ENCODE measurements at regions not wholly inside any gene's neighbourhood (a gene's known extent, or its start where the extent isn't known, plus 50 kb on each side); places are given as distances from the start of the nearest gene placed in this dataset.

DNA sequence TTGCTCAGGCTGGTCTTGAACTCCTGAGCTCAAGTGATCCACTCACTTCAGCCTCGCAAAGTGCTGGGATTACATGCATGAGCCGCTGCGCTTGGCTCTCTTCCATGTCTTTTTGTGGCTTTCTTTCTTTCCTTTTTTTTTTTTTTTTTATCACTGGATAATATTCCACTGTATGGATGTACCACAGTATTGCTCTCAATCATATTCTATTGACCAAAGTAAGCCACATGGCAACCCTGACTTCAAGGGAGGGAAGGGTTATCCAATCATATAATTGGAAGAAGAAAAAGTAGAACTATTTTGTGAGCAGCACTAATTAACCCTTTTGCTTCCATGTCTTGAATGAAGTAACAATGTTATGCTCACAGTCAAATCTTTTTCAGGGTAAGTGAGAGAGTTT lies 307.0 kb upstream of the RASGRP1 start:
- Histone ChIP-seq H3K9me3 (ENCODE audit: insufficient read depth, low read length) (no peaks in the 10 kb centered on the region; the same call in 1 of the 2 replicates), H3K4me3 (ENCODE audit: insufficient read length, low read depth) (no peak overlapping the region), H3K27me3 (ENCODE audit: insufficient read depth, insufficient read length) (no peaks in the 10 kb centered on the region), H3K9ac (ENCODE audit: insufficient read length, low read depth) (no peak overlapping the region), H3K4me1 (ENCODE audit: insufficient read depth, insufficient read length) (no peaks in the 10 kb centered on the region), H3K36me3 (ENCODE audit: insufficient read depth, insufficient read length, low read length) (no peaks in the 10 kb centered on the region)
- no peak for DNase-seq (ENCODE audit: low read depth, low spot score)
- TF ChIP-seq YY1 (IDR thresholded peaks at IDR 0.05; ENCODE audit: insufficient read depth, insufficient read length): no peak
- TF ChIP-seq SUZ12 (IDR thresholded peaks at IDR 0.05; ENCODE audit: extremely low read depth, insufficient read depth, insufficient read length): no peak
- no peak for TF ChIP-seq ZNF274 (IDR thresholded peaks at IDR 0.05; ENCODE audit: low read depth, low read length)

DNA sequence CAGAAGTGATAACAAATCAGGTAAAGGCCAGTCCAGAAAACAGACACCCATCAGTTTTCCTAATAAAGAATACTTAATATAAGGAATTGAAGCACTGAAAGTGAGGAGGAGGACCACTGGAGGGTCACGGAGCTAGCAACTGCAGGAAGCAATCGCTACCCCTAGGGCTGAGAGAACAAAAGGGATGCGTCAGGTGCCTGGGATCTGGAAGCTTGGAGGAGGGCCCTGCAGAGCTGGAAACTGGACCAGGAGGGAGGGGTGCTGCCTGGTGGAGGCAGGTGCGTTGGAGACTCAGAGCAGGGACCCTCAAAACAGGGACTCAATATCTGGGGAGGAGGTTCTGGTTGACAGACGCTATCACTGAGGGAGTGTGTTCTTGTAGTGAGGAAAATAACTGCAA lies 308.1 kb upstream of the RASGRP1 start:
- Histone ChIP-seq H3K4me1 (ENCODE audit: insufficient read depth, insufficient read length) (no peaks in the 10 kb centered on the region), H3K27me3 (ENCODE audit: insufficient read depth, insufficient read length) (no peaks in the 10 kb centered on the region), H3K36me3 (ENCODE audit: insufficient read depth, insufficient read length, low read length) (no peaks in the 10 kb centered on the region), H3K4me3 (ENCODE audit: insufficient read length, low read depth) (no peak overlapping the region), H3K9ac (ENCODE audit: insufficient read length, low read depth) (no peak overlapping the region), H3K9me3 (ENCODE audit: insufficient read depth, low read length) (no peaks in the 10 kb centered on the region; the same call in 1 of the 2 replicates)
- TF ChIP-seq YY1 (IDR thresholded peaks at IDR 0.05; ENCODE audit: insufficient read depth, insufficient read length): no peak
- TF ChIP-seq ZNF274 (IDR thresholded peaks at IDR 0.05; ENCODE audit: low read depth, low read length): no peak
- no peak for TF ChIP-seq SUZ12 (IDR thresholded peaks at IDR 0.05; ENCODE audit: extremely low read depth, insufficient read depth, insufficient read length)
- no peak for DNase-seq (ENCODE audit: low read depth, low spot score)

DNA sequence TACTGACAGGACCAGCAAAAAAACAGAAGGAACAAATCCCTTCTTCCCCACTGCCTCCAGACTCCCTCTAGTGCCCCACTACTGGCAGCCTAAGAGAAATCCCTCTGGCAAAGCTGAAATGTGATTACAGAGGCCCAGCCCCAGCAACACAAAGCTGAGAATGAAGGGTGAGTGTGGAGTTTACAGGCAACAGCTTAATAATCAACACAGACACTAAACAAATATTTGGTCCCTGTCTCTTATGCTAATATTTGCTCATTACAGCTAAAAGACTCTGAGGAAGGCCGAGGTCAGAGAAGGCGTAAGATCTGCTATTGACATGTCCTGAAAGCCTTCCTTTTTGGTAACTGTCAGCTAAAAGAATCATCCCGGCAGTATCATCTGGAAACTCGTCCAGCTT lies 308.5 kb upstream of the RASGRP1 start:
- Histone ChIP-seq H3K27me3 (ENCODE audit: insufficient read depth, insufficient read length) (no peaks in the 10 kb centered on the region), H3K36me3 (ENCODE audit: insufficient read depth, insufficient read length, low read length) (no peaks in the 10 kb centered on the region), H3K4me3 (ENCODE audit: insufficient read length, low read depth) (no peak overlapping the region), H3K9ac (ENCODE audit: insufficient read length, low read depth) (no peak overlapping the region), H3K4me1 (ENCODE audit: insufficient read depth, insufficient read length) (no peaks in the 10 kb centered on the region), H3K9me3 (ENCODE audit: insufficient read depth, low read length) (no peaks in the 10 kb centered on the region; the same call in 1 of the 2 replicates)
- no peak for TF ChIP-seq YY1 (IDR thresholded peaks at IDR 0.05; ENCODE audit: insufficient read depth, insufficient read length)
- no peak for TF ChIP-seq SUZ12 (IDR thresholded peaks at IDR 0.05; ENCODE audit: extremely low read depth, insufficient read depth, insufficient read length)
- no peak for TF ChIP-seq ZNF274 (IDR thresholded peaks at IDR 0.05; ENCODE audit: low read depth, low read length)
- DNase-seq (ENCODE audit: low read depth, low spot score): no peak

DNA sequence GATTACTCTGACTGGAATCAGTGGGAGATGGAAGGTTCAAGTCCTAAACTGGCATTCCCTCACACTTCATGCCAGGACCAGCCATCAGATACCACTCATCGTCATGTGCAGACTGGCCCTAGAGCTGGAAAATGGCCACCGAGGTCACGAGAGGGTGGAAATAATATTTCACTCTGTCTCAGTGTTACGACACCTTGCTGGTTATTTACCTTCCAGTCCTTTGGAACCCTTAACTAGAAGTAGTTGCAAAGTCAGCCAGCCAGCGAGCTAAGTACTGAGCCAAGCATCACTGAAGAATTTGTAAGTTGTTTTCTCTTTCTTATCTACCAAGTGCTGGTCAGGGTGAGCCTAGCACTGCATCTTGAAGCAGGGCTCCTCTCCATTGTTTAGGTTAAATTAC lies 309.9 kb upstream of the RASGRP1 start:
- Histone ChIP-seq H3K4me1 (ENCODE audit: insufficient read depth, insufficient read length) (no peaks in the 10 kb centered on the region), H3K36me3 (ENCODE audit: insufficient read depth, insufficient read length, low read length) (no peaks in the 10 kb centered on the region), H3K9me3 (ENCODE audit: insufficient read depth, low read length) (no peaks in the 10 kb centered on the region; the same call in 1 of the 2 replicates), H3K27me3 (ENCODE audit: insufficient read depth, insufficient read length) (no peaks in the 10 kb centered on the region), H3K9ac (ENCODE audit: insufficient read length, low read depth) (no peak overlapping the region), H3K4me3 (ENCODE audit: insufficient read length, low read depth) (no peak overlapping the region)
- DNase-seq (ENCODE audit: low read depth, low spot score): no peak
- TF ChIP-seq ZNF274 (IDR thresholded peaks at IDR 0.05; ENCODE audit: low read depth, low read length) (no peak), SUZ12 (IDR thresholded peaks at IDR 0.05; ENCODE audit: extremely low read depth, insufficient read depth, insufficient read length) (no peak), YY1 (IDR thresholded peaks at IDR 0.05; ENCODE audit: insufficient read depth, insufficient read length) (no peak)

DNA sequence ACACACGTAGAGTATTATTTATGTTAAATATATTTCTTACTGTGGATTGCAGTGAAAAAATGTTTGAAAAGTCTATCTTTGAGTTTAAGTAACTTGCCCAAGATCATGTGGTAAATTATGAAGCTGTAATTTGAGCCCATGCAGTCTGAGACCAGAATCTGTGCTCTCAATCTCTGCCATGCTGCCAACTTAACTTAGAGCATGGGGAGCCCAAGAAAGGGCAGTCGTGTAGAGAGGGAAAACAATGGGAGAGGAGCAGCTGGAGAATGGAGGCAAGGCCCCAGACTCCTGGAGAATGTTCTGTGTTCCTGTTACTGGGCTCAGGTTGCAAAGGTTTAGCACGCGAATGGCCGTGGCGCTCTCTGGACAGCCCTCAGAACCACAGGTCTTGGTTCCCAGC lies 311.6 kb upstream of the RASGRP1 start:
- H3K9me3 ChIP-seq (ENCODE audit: insufficient read depth, low read length): no peaks in the 10 kb centered on the region; the same call in 1 of the 2 replicates
- no peaks in the 10 kb centered on the region for H3K27me3 ChIP-seq (ENCODE audit: insufficient read depth, insufficient read length)
- H3K9ac ChIP-seq (ENCODE audit: insufficient read length, low read depth): no peak overlapping the region
- H3K4me3 ChIP-seq (ENCODE audit: insufficient read length, low read depth): no peak overlapping the region
- no peaks in the 10 kb centered on the region for H3K36me3 ChIP-seq (ENCODE audit: insufficient read depth, insufficient read length, low read length)
- no peaks in the 10 kb centered on the region for H3K4me1 ChIP-seq (ENCODE audit: insufficient read depth, insufficient read length)
- TF ChIP-seq SUZ12 (IDR thresholded peaks at IDR 0.05; ENCODE audit: extremely low read depth, insufficient read depth, insufficient read length) (no peak), YY1 (IDR thresholded peaks at IDR 0.05; ENCODE audit: insufficient read depth, insufficient read length) (no peak), ZNF274 (IDR thresholded peaks at IDR 0.05; ENCODE audit: low read depth, low read length) (no peak)
- no peak for DNase-seq (ENCODE audit: low read depth, low spot score)

DNA sequence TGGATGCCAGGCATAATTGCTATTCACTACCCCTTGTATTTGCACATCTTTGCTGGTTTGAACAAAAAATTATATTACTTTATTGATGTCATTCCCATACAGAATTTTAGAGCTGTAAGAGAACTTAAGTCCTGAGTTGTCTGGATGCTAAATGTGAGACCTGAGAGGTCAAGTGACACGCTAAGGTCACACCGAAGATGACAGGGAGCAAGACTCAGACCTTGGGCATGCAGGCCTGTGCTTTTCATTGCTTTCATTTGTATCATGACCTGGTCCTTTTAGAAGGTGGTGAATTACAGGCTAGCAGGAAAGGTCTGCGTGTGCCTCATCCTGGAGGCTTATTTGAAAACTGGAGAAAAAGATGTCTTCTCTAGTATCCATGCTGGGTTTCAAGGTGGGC lies 312.0 kb upstream of the RASGRP1 start:
- DNase-seq (ENCODE audit: low read depth, low spot score): no peak
- TF ChIP-seq ZNF274 (IDR thresholded peaks at IDR 0.05; ENCODE audit: low read depth, low read length) (no peak), SUZ12 (IDR thresholded peaks at IDR 0.05; ENCODE audit: extremely low read depth, insufficient read depth, insufficient read length) (no peak), YY1 (IDR thresholded peaks at IDR 0.05; ENCODE audit: insufficient read depth, insufficient read length) (no peak)
- no peak overlapping the region for H3K4me3 ChIP-seq (ENCODE audit: insufficient read length, low read depth)
- no peaks in the 10 kb centered on the region for H3K9me3 ChIP-seq (ENCODE audit: insufficient read depth, low read length)
- H3K4me1 ChIP-seq (ENCODE audit: insufficient read depth, insufficient read length): no peaks in the 10 kb centered on the region
- no peaks in the 10 kb centered on the region for H3K27me3 ChIP-seq (ENCODE audit: insufficient read depth, insufficient read length)
- no peak overlapping the region for H3K9ac ChIP-seq (ENCODE audit: insufficient read length, low read depth)
- no peaks in the 10 kb centered on the region for H3K36me3 ChIP-seq (ENCODE audit: insufficient read depth, insufficient read length, low read length)

DNA sequence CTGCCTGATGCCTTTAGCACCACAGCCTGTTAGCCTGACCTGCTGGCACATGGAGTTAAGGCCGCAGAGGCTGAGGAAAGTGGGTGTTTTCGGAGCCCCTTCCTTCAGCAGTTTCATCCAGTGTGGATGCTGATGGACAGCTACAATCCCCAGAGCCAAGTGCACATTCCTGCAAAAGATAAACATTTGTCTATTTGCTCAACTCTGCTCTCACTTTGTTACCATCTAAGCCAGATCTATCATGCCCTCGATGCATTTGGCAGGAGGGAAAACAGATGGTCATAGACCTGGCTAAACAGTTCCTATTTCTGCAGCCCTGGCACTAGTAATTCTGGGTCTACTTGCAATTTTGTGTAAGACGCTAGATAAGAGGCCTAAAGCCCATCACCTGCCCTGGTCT lies 312.9 kb upstream of the RASGRP1 start:
- no peaks in the 10 kb centered on the region for H3K27me3 ChIP-seq (ENCODE audit: insufficient read depth, insufficient read length)
- H3K4me1 ChIP-seq (ENCODE audit: insufficient read depth, insufficient read length): no peaks in the 10 kb centered on the region
- no peak overlapping the region for H3K9ac ChIP-seq (ENCODE audit: insufficient read length, low read depth)
- H3K36me3 ChIP-seq (ENCODE audit: insufficient read depth, insufficient read length, low read length): no peaks in the 10 kb centered on the region
- H3K4me3 ChIP-seq (ENCODE audit: insufficient read length, low read depth): no peak overlapping the region
- no peaks in the 10 kb centered on the region for H3K9me3 ChIP-seq (ENCODE audit: insufficient read depth, low read length)
- TF ChIP-seq YY1 (IDR thresholded peaks at IDR 0.05; ENCODE audit: insufficient read depth, insufficient read length): no peak
- no peak for TF ChIP-seq SUZ12 (IDR thresholded peaks at IDR 0.05; ENCODE audit: extremely low read depth, insufficient read depth, insufficient read length)
- no peak for TF ChIP-seq ZNF274 (IDR thresholded peaks at IDR 0.05; ENCODE audit: low read depth, low read length)
- DNase-seq (ENCODE audit: low read depth, low spot score): no peak
